OCI-LY1 (cell line): ENCODE measurements at regions not wholly inside any gene's neighbourhood (a gene's known extent, or its start where the extent isn't known, plus 50 kb on each side); places are given as distances from the start of the nearest gene placed in this dataset.

Source experiments
- H2AFZ ChIP-seq: fragments of 200-600 bp; sonication (generic), shearing (Covaris generic); 2 replicates; pipeline ENCODE4 v1.6.0; 2014; ENCODE audit warnings: antibody characterized with exemption, mild to moderate bottlenecking, low read length
- H3F3A ChIP-seq: fragments of 200-600 bp; sonication (generic), shearing (Covaris generic); 2 replicates; pipeline ENCODE4 v1.6.0; 2014; ENCODE audit warnings: mild to moderate bottlenecking, antibody characterized with exemption, low read length, moderate library complexity; ENCODE audit not compliant: insufficient read depth
- H3K27ac ChIP-seq: fragments of 200-600 bp; sonication (generic); 2 replicates; pipeline ENCODE4 v1.5.1; 2014; ENCODE audit warnings: low read length, mixed run types, mild to moderate bottlenecking, low read depth; ENCODE audit not compliant: poor library complexity, severe bottlenecking
- H3K27me3 ChIP-seq: fragments of 200-600 bp; sonication (generic); 2 replicates; pipeline ENCODE4 v1.6.0; 2014; ENCODE audit warnings: antibody characterized with exemption, mild to moderate bottlenecking, low read length, moderate library complexity; ENCODE audit not compliant: insufficient read depth
- H3K36me3 ChIP-seq: fragments of 200-600 bp; sonication (generic); 2 replicates; pipeline ENCODE4 v1.6.1; 2014; ENCODE audit warnings: mild to moderate bottlenecking, antibody characterized with exemption, low read length, moderate library complexity, mixed read lengths; ENCODE audit not compliant: insufficient read depth
- H3K4me1 ChIP-seq: fragments of 200-600 bp; sonication (generic); 2 replicates; pipeline ENCODE4 v1.5.1; 2014; ENCODE audit warnings: mild to moderate bottlenecking, low read length, moderate library complexity; ENCODE audit not compliant: insufficient read depth, severe bottlenecking
- H3K4me2 ChIP-seq: fragments of 200-600 bp; sonication (generic), shearing (Covaris generic); 2 replicates; pipeline ENCODE4 v1.6.1; 2014; ENCODE audit warnings: low read length
- H3K4me3 ChIP-seq: fragments of 200-600 bp; sonication (generic); 2 replicates; pipeline ENCODE4 v1.5.1; 2014; ENCODE audit warnings: low read length, low read depth, mild to moderate bottlenecking, mixed read lengths; ENCODE audit not compliant: poor library complexity, severe bottlenecking
- H3K79me2 ChIP-seq: fragments of 200-600 bp; shearing (Covaris generic); 2 replicates; pipeline ENCODE4 v1.6.1; 2016; ENCODE audit warnings: mixed run types, low read length, mixed read lengths; ENCODE audit not compliant: insufficient read depth
- H3K9ac ChIP-seq: fragments of 200-600 bp; sonication (generic), shearing (Covaris generic); 2 replicates; pipeline ENCODE4 v1.6.1; 2014; ENCODE audit warnings: mild to moderate bottlenecking, low read length, mixed read lengths
- H3K9me2 ChIP-seq: fragments of 200-600 bp; sonication (generic), shearing (Covaris generic); 2 replicates; pipeline ENCODE4 v1.6.1; 2014; ENCODE audit warnings: low read depth, mild to moderate bottlenecking, low read length, mixed read lengths
- H3K9me3 ChIP-seq: fragments of 200-600 bp; shearing (Covaris generic); 2 replicates; pipeline ENCODE4 v1.6.1; 2014; ENCODE audit warnings: low read length, mixed read lengths
- H4K20me1 ChIP-seq: fragments of 200-600 bp; sonication (generic), shearing (Covaris generic); 2 replicates; pipeline ENCODE4 v1.6.0; 2016; ENCODE audit warnings: mild to moderate bottlenecking, low read length; ENCODE audit not compliant: insufficient read depth
- EZH2 ChIP-seq: fragments of 200-600 bp; sonication (generic), shearing (Covaris generic); IDR thresholded peaks from 2 replicates; pipeline ENCODE4 v1.8.0; 2017; ENCODE audit warnings: borderline replicate concordance, mixed run types, mild to moderate bottlenecking, antibody characterized with exemption, low read length, moderate library complexity, mixed read lengths
- TF ChIP-seq, protein P1 (sequence below): fragments of 200-600 bp; sonication (generic), shearing (Covaris generic); IDR thresholded peaks from 2 replicates; pipeline ENCODE4 v1.5.1; 2017; ENCODE audit warnings: mild to moderate bottlenecking, antibody characterized with exemption, low read length, moderate library complexity, mixed read lengths

DNA sequence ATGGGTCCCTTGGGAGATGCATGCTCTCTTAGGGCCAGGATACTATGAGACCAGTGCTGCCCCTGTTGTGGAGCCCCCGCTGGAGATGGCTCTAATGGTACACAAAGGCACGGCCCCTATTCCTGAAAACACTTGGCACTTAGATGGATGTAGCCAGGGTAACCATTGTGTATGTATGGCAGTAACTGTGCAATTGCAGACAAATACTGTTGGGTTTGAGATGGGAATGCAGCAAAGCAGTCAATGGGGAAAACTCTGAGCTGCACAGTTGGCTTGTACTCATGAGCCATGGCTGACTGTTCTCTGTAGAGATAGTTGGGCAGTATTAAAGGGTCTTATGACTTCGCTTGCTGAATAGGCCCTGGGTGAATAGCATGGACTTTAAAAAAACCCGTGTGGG lies 67.9 kb upstream of the NPAP1 start:
- Histone ChIP-seq H3K9me2 (no peaks in the 10 kb centered on the region), H2AFZ (no peak overlapping the region), H3K9ac (no peak overlapping the region), H3K4me2 (no peak overlapping the region), H3K27ac (no peak overlapping the region), H3K4me3 (no peak overlapping the region), H4K20me1 (no peaks in the 10 kb centered on the region), H3K36me3 (no peaks in the 10 kb centered on the region), H3K4me1 (no peaks in the 10 kb centered on the region), H3K27me3 (no peaks in the 10 kb centered on the region), H3K79me2 (no peaks in the 10 kb centered on the region), H3K9me3 (no peaks in the 10 kb centered on the region), H3F3A (no peaks in the 10 kb centered on the region)
- TF ChIP-seq EZH2 = no peak
- TF ChIP-seq, protein P1, sequence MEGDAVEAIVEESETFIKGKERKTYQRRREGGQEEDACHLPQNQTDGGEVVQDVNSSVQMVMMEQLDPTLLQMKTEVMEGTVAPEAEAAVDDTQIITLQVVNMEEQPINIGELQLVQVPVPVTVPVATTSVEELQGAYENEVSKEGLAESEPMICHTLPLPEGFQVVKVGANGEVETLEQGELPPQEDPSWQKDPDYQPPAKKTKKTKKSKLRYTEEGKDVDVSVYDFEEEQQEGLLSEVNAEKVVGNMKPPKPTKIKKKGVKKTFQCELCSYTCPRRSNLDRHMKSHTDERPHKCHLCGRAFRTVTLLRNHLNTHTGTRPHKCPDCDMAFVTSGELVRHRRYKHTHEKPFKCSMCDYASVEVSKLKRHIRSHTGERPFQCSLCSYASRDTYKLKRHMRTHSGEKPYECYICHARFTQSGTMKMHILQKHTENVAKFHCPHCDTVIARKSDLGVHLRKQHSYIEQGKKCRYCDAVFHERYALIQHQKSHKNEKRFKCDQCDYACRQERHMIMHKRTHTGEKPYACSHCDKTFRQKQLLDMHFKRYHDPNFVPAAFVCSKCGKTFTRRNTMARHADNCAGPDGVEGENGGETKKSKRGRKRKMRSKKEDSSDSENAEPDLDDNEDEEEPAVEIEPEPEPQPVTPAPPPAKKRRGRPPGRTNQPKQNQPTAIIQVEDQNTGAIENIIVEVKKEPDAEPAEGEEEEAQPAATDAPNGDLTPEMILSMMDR = no peak

DNA sequence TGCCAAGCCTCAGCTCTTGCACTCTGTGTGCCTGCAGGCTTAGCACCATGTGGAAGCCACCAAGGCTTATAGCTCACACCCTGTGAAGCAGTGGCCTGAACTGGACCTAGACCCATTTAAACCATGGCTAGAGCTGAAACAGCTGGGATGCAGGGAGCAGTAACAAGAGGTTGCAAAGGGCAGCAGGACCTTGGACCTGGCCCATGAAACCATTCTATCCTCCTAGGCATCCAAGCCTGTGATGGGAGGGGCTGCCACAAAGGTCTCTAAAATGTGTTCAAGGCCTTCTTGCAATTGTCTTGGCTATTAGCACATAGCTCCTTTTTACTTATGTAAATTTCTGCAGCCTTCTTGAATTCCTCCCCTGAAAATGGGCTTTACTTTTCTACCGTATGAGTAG lies 57.9 kb upstream of the NPAP1 start:
- Histone ChIP-seq H3K79me2 (no peaks in the 10 kb centered on the region), H3F3A (no peaks in the 10 kb centered on the region), H3K36me3 (no peaks in the 10 kb centered on the region), H3K9ac (no peak overlapping the region), H2AFZ (no peak overlapping the region), H3K4me3 (no peak overlapping the region), H4K20me1 (no peaks in the 10 kb centered on the region), H3K9me2 (no peaks in the 10 kb centered on the region), H3K9me3 (no peaks in the 10 kb centered on the region), H3K27ac (no peak overlapping the region), H3K27me3 (no peaks in the 10 kb centered on the region), H3K4me2 (no peak overlapping the region), H3K4me1 (no peaks in the 10 kb centered on the region)
- no peak for TF ChIP-seq EZH2

DNA sequence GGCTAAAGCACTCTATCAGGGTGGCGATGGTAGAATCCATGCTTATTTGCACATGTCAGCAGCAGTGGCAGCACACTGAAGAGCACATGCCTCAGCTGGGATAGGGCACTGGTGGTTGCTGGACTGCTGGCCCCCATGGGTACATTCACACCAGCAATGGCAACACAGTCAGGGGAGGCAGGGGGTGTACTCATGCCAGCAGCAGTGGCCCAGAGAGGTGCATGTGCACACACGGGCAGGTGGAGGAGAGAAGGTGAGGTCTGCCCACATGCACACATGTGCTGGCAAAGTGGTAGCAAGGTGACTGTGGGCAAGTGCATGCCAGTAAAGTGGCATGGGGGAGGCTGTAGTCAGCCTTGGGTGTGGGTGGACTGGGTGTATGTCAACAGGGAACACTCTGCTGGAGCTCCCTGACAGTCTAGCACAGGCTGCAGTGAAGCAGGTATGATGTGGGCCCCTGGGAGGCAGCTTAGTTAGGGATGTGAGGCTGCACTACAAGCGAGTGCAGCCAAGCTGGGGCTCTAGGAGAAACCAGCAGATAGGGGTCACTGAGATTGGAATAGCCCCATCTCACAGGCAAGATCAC lies 53.9 kb upstream of the NPAP1 start:
- Histone ChIP-seq H4K20me1 (no peaks in the 10 kb centered on the region), H3K79me2 (no peaks in the 10 kb centered on the region), H3K4me3 (no peak overlapping the region), H3K9me2 (no peaks in the 10 kb centered on the region), H3F3A (no peaks in the 10 kb centered on the region), H3K9me3 (no peaks in the 10 kb centered on the region), H3K4me2 (no peak overlapping the region), H3K9ac (no peak overlapping the region), H3K36me3 (no peaks in the 10 kb centered on the region), H3K27ac (no peak overlapping the region), H2AFZ (no peak overlapping the region), H3K4me1 (no peaks in the 10 kb centered on the region), H3K27me3 (no peaks in the 10 kb centered on the region)
- no peak for TF ChIP-seq EZH2
- TF ChIP-seq, protein P1 = no peak
